ENCODE measurements at regions not wholly inside any gene's neighbourhood (a gene's known extent, or its start where the extent isn't known, plus 50 kb on each side); places are given as distances from the start of the nearest gene placed in this dataset.

GRCh38 chr7:94099679-94100078 is 95.5 kb upstream of the BET1 start:
- TF ChIP-seq CTCF (conservative IDR thresholded peaks at IDR 0.05; ENCODE audit: low read length) (no peak), EZH2phosphoT487 (IDR thresholded peaks at IDR 0.05; ENCODE audit: borderline replicate concordance, low read depth, low read length) (no peak)

Data from OCI-LY7 (cell line).